Ishikawa (cell line): ENCODE measurements at regions not wholly inside any gene's neighbourhood (a gene's known extent, or its start where the extent isn't known, plus 50 kb on each side); places are given as distances from the start of the nearest gene placed in this dataset.

ENCODE experiments used
- CEBPB ChIP-seq: IDR thresholded peaks from 2 replicates; pipeline ENCODE4 v1.6.1; 2012
- CREB1 ChIP-seq: IDR thresholded peaks from 2 replicates; pipeline ENCODE4 v1.6.1; 2012; ENCODE audit warnings: low read depth
- EGR1 ChIP-seq: IDR thresholded peaks from 2 replicates; pipeline ENCODE4 v1.6.1; 2012
- EP300 ChIP-seq: IDR thresholded peaks from 2 replicates; pipeline ENCODE4 v1.6.1; 2012; ENCODE audit warnings: borderline replicate concordance
- FOXM1 ChIP-seq: IDR thresholded peaks from 2 replicates; pipeline ENCODE4 v1.6.1; 2012; ENCODE audit warnings: low read depth, borderline replicate concordance
- MAX ChIP-seq: IDR thresholded peaks from 2 replicates; pipeline ENCODE4 v1.6.1; 2012
- NFIC ChIP-seq: IDR thresholded peaks from 2 replicates; pipeline ENCODE4 v1.6.1; 2012
- RAD21 ChIP-seq: IDR thresholded peaks from 2 replicates; pipeline ENCODE4 v1.6.1; 2012; ENCODE audit warnings: low read depth
- REST ChIP-seq: IDR thresholded peaks from 2 replicates; pipeline ENCODE4 v1.6.1; 2012; ENCODE audit warnings: low read depth, mild to moderate bottlenecking
- TAF1 ChIP-seq: IDR thresholded peaks from 2 replicates; pipeline ENCODE4 v1.6.1; 2012; ENCODE audit warnings: low read depth, mild to moderate bottlenecking
- TCF12 ChIP-seq: IDR thresholded peaks from 2 replicates; pipeline ENCODE4 v1.6.1; 2012; ENCODE audit warnings: low read depth
- TEAD4 ChIP-seq: IDR thresholded peaks from 2 replicates; pipeline ENCODE4 v1.6.1; 2012
- USF1 ChIP-seq: IDR thresholded peaks from 2 replicates; pipeline ENCODE4 v1.6.1; 2012
- YY1 ChIP-seq: IDR thresholded peaks from 2 replicates; pipeline ENCODE4 v1.6.1; 2012; ENCODE audit warnings: low read depth
- ZBTB7A ChIP-seq: IDR thresholded peaks from 2 replicates; pipeline ENCODE4 v1.6.1; 2012; ENCODE audit warnings: low read depth

- TF ChIP-seq TAF1 (no peak), TEAD4 (no peak), RAD21 (no peak), REST (no peak), CEBPB (no peak), YY1 (no peak), EP300 (no peak), FOXM1 (no peak), ZBTB7A (no peak), EGR1 (no peak), MAX (no peak), CREB1 (no peak), NFIC (no peak), USF1 (no peak), TCF12 (no peak)
Observed at GRCh38 chr18:29309366-29309765, 1132.4 kb upstream of the CDH2 start.

GRCh38 chr18:29307982-29308381, 1131.1 kb upstream of the CDH2 start:
- TF ChIP-seq FOXM1 (no peak), TAF1 (no peak), NFIC (no peak), EP300 (no peak), EGR1 (no peak), REST (no peak), TCF12 (no peak), YY1 (no peak), RAD21 (no peak)

- TF ChIP-seq CREB1: no peak
- no peak for TF ChIP-seq FOXM1
- TF ChIP-seq TEAD4: no peak
- no peak for TF ChIP-seq YY1
- no peak for TF ChIP-seq ZBTB7A
- no peak for TF ChIP-seq USF1
- TF ChIP-seq TAF1: no peak
- TF ChIP-seq REST: no peak
- no peak for TF ChIP-seq MAX
- no peak for TF ChIP-seq RAD21
- TF ChIP-seq NFIC: no peak
- TF ChIP-seq EP300: no peak
- no peak for TF ChIP-seq EGR1
- no peak for TF ChIP-seq CEBPB
Observed at GRCh38 chr18:29307231-29307630, 1130.3 kb upstream of the CDH2 start.

- TF ChIP-seq EGR1 (no peak), YY1 (no peak), TCF12 (no peak), FOXM1 (no peak), CEBPB (no peak), RAD21 (no peak), TAF1 (no peak), NFIC (no peak), REST (no peak), EP300 (no peak), MAX (no peak), CREB1 (no peak), USF1 (no peak), ZBTB7A (no peak), TEAD4 (no peak)
Observed at GRCh38 chr18:29305516-29305915, 1128.6 kb upstream of the CDH2 start.
